ENCODE measurements at regions not wholly inside any gene's neighbourhood (a gene's known extent, or its start where the extent isn't known, plus 50 kb on each side); places are given as distances from the start of the nearest gene placed in this dataset.

- no peaks in the 10 kb centered on the region for H3K36me3 ChIP-seq (ENCODE audit: insufficient read depth, low read length)
- H3K4me1 ChIP-seq (ENCODE audit: insufficient read depth, low read length, poor library complexity, severe bottlenecking): peaks cover 12% of the 10 kb centered on the region
- H3K4me2 ChIP-seq (ENCODE audit: low read depth, low read length, poor library complexity, severe bottlenecking): no peak overlapping the region
- H4K20me1 ChIP-seq (ENCODE audit: insufficient read depth, low read length, poor library complexity, severe bottlenecking): no peaks in the 10 kb centered on the region
- no peaks in the 10 kb centered on the region for H3K9me2 ChIP-seq (replicated peaks; ENCODE audit: low read depth, low read length)
- no peak overlapping the region for H3K4me3 ChIP-seq (ENCODE audit: low read length, poor library complexity, severe bottlenecking)
- no peak overlapping the region for H3K9ac ChIP-seq (ENCODE audit: low read depth, low read length, poor library complexity, severe bottlenecking)
- no peaks in the 10 kb centered on the region for H3K27me3 ChIP-seq (ENCODE audit: insufficient read depth, low read length, poor library complexity, severe bottlenecking)
- H3K9me3 ChIP-seq (ENCODE audit: insufficient read depth, low read depth, low read length): no peaks in the 10 kb centered on the region
- no peaks in the 10 kb centered on the region for H3F3A ChIP-seq (ENCODE audit: low read depth)
- no peak overlapping the region for H2AFZ ChIP-seq (ENCODE audit: low read length)
- TF ChIP-seq CTCF (conservative IDR thresholded peaks at IDR 0.05; ENCODE audit: low read length): no peak
- TF ChIP-seq EZH2phosphoT487 (IDR thresholded peaks at IDR 0.05; ENCODE audit: borderline replicate concordance): no peak
- H3K79me2 ChIP-seq (ENCODE audit: insufficient read depth, low read length): no peaks in the 10 kb centered on the region
Measured at GRCh38 chr9:107177857-107178256, 105.2 kb upstream of the RAD23B start.

GRCh38 chr9:107178293-107178692, 104.8 kb upstream of the RAD23B start:
- no peak for TF ChIP-seq CTCF (conservative IDR thresholded peaks at IDR 0.05; ENCODE audit: low read length)
- TF ChIP-seq EZH2phosphoT487 (IDR thresholded peaks at IDR 0.05; ENCODE audit: borderline replicate concordance): no peak
- no peak overlapping the region for H3K9ac ChIP-seq (ENCODE audit: low read depth, low read length, poor library complexity, severe bottlenecking)
- H3K36me3 ChIP-seq (ENCODE audit: insufficient read depth, low read length): no peaks in the 10 kb centered on the region
- H3K4me3 ChIP-seq (ENCODE audit: low read length, poor library complexity, severe bottlenecking): no peak overlapping the region
- H3K9me2 ChIP-seq (replicated peaks; ENCODE audit: low read depth, low read length): no peaks in the 10 kb centered on the region
- no peak overlapping the region for H3K4me2 ChIP-seq (ENCODE audit: low read depth, low read length, poor library complexity, severe bottlenecking)
- H3K79me2 ChIP-seq (ENCODE audit: insufficient read depth, low read length): no peaks in the 10 kb centered on the region
- no peak overlapping the region for H2AFZ ChIP-seq (ENCODE audit: low read length)
- no peaks in the 10 kb centered on the region for H3K27me3 ChIP-seq (ENCODE audit: insufficient read depth, low read length, poor library complexity, severe bottlenecking)
- no peaks in the 10 kb centered on the region for H4K20me1 ChIP-seq (ENCODE audit: insufficient read depth, low read length, poor library complexity, severe bottlenecking)
- no peaks in the 10 kb centered on the region for H3K9me3 ChIP-seq (ENCODE audit: insufficient read depth, low read depth, low read length)
- H3K4me1 ChIP-seq (ENCODE audit: insufficient read depth, low read length, poor library complexity, severe bottlenecking): peaks cover 12% of the 10 kb centered on the region
- H3F3A ChIP-seq (ENCODE audit: low read depth): no peaks in the 10 kb centered on the region

- Histone ChIP-seq H3K4me1 (ENCODE audit: insufficient read depth, low read length, poor library complexity, severe bottlenecking) (peaks cover under 1% of the 10 kb centered on the region), H3K9ac (ENCODE audit: low read depth, low read length, poor library complexity, severe bottlenecking) (no peak overlapping the region), H3K9me2 (replicated peaks; ENCODE audit: low read depth, low read length) (no peaks in the 10 kb centered on the region), H3K4me2 (ENCODE audit: low read depth, low read length, poor library complexity, severe bottlenecking) (no peak overlapping the region), H3F3A (ENCODE audit: low read depth) (no peaks in the 10 kb centered on the region), H3K4me3 (ENCODE audit: low read length, poor library complexity, severe bottlenecking) (no peak overlapping the region), H4K20me1 (ENCODE audit: insufficient read depth, low read length, poor library complexity, severe bottlenecking) (no peaks in the 10 kb centered on the region), H2AFZ (ENCODE audit: low read length) (no peak overlapping the region), H3K36me3 (ENCODE audit: insufficient read depth, low read length) (no peaks in the 10 kb centered on the region), H3K79me2 (ENCODE audit: insufficient read depth, low read length) (no peaks in the 10 kb centered on the region), H3K9me3 (ENCODE audit: insufficient read depth, low read depth, low read length) (no peaks in the 10 kb centered on the region), H3K27me3 (ENCODE audit: insufficient read depth, low read length, poor library complexity, severe bottlenecking) (peaks cover 5% of the 10 kb centered on the region)
- TF ChIP-seq CTCF (conservative IDR thresholded peaks at IDR 0.05; ENCODE audit: low read length) (no peak), EZH2phosphoT487 (IDR thresholded peaks at IDR 0.05; ENCODE audit: borderline replicate concordance) (no peak)
Measured at GRCh38 chr9:107180206-107180605, 102.9 kb upstream of the RAD23B start.

All from Loucy (cell line).